ENCODE measurements at regions not wholly inside any gene's neighbourhood (a gene's known extent, or its start where the extent isn't known, plus 50 kb on each side); places are given as distances from the start of the nearest gene placed in this dataset.

DNA sequence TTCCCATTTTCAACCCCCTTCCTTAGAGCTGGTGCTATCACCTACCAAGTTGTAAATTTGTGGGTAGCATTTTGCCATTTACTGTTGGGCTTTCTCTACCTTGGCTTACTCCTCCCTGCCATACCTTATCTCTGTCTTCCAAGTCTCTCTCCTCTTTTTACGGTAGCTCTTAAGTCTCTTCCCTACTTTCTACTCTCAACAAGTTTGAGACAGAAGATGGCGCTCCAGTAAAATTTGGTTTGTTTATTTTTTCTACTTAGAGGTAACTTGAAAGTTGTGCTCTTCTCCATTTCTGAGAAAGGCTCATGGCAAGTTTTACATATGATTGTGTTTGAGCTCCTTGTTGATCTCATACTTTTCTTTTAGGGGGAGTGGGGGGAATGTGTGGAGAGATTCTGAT, 1508.1 kb downstream of the TECRL start:
- no peak for FAIRE-seq
- DNase-seq = no peak
- no peak overlapping the region for H3K27ac ChIP-seq (ENCODE audit: low read depth in 1 of 3, low read length in 2 of 3)
- no peaks in the 10 kb centered on the region for H3K4me1 ChIP-seq (ENCODE audit: control insufficient read depth in 3 of 3, insufficient read depth in 2 of 3, low read depth in 1 of 3, low read length in 2 of 3)
- no peaks in the 10 kb centered on the region for H3K27me3 ChIP-seq (ENCODE audit: control insufficient read depth in 3 of 3, insufficient read depth in 3 of 3, low read length in 3 of 3)
- H3K4me3 ChIP-seq (ENCODE audit: low read depth in 1 of 3, low read length in 3 of 3) = no peak overlapping the region
- WGBS, 3 donors = 79 to 91% (median 89%) methylated on average over 2 of the region's 2 CpGs
- H3K36me3 ChIP-seq (ENCODE audit: control insufficient read depth in 3 of 3, insufficient read depth in 2 of 3, low read depth in 1 of 3, low read length in 3 of 3) = no peaks in the 10 kb centered on the region
- peaks cover 0 to 20% of the 10 kb centered on the region in 2 donors for H3K9me3 ChIP-seq (ENCODE audit: control insufficient read depth in 2 of 2, insufficient read depth in 1 of 2, low read depth in 1 of 2, low read length in 1 of 2)

DNA sequence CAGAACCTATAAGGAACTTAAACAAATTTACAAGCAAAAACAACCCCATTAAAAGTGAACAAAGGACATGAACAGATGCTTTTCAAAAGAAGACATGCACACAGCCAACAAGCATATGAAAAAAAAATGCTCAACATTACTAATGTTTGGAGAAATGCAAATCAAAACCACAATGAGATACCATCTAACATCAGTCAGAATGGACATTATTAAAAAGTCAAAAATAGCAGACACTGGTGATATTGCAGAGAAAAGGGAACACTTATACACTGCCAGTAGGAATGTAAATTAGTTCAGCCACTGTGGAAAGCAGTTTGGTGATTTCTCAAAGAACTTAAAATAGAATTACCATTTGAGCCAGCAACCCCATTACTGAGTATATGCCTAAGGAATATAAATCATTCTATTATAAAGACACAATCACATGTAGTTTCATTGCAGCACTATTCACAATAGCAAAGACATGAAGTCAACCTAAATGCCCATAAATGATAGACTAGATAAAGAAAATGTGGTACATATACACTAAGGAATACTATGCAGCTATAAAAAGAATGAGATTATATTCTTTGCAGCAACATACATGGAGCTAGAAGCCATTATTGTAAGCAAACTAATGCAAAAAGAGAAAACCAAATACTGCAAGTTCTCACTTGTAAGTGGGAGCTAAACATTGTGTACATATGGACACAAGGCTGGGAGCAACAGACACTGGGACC, 1509.4 kb downstream of the TECRL start:
- no peaks in the 10 kb centered on the region for H3K4me1 ChIP-seq (ENCODE audit: control insufficient read depth in 3 of 3, insufficient read depth in 2 of 3, low read depth in 1 of 3, low read length in 2 of 3)
- FAIRE-seq = no peak
- no peak overlapping the region for H3K4me3 ChIP-seq (ENCODE audit: low read depth in 1 of 3, low read length in 3 of 3)
- no peaks in the 10 kb centered on the region for H3K27me3 ChIP-seq (ENCODE audit: control insufficient read depth in 3 of 3, insufficient read depth in 3 of 3, low read length in 3 of 3)
- H3K36me3 ChIP-seq (ENCODE audit: control insufficient read depth in 3 of 3, insufficient read depth in 2 of 3, low read depth in 1 of 3, low read length in 3 of 3) = no peaks in the 10 kb centered on the region
- no peak for DNase-seq
- H3K9me3 ChIP-seq (ENCODE audit: control insufficient read depth in 2 of 2, insufficient read depth in 1 of 2, low read depth in 1 of 2, low read length in 1 of 2) = peaks cover 0 to 20% of the 10 kb centered on the region in 2 donors
- H3K27ac ChIP-seq (ENCODE audit: low read depth in 1 of 3, low read length in 2 of 3) = no peak overlapping the region

DNA sequence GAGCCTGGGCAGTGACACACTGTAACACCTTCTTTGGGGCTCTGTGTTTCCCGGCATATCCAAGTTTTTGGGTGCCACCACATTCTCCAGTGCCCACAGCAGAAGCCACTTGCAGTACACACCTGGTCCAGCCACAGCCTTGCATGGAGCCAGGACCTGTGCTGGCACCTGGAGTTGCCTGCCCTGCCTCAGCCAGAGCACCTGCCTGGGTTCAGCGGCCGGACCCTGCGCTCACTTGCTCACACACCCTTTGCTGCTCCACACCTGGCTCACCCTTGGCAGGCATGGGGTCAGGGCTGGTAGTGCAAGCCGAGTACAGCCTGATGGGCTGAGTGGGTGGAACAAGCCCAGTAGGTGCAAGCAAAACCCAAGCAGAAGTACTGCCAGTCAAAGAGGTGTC, 1511.1 kb downstream of the TECRL start:
- Histone ChIP-seq H3K4me1 (ENCODE audit: control insufficient read depth in 3 of 3, insufficient read depth in 2 of 3, low read depth in 1 of 3, low read length in 2 of 3) (no peaks in the 10 kb centered on the region), H3K9me3 (ENCODE audit: control insufficient read depth in 2 of 2, insufficient read depth in 1 of 2, low read depth in 1 of 2, low read length in 1 of 2) (peaks cover 0 to 20% of the 10 kb centered on the region in 2 donors), H3K4me3 (ENCODE audit: low read depth in 1 of 3, low read length in 3 of 3) (no peak overlapping the region), H3K36me3 (ENCODE audit: control insufficient read depth in 3 of 3, insufficient read depth in 2 of 3, low read depth in 1 of 3, low read length in 3 of 3) (no peaks in the 10 kb centered on the region), H3K27ac (ENCODE audit: low read depth in 1 of 3, low read length in 2 of 3) (no peak overlapping the region), H3K27me3 (ENCODE audit: control insufficient read depth in 3 of 3, insufficient read depth in 3 of 3, low read length in 3 of 3) (no peaks in the 10 kb centered on the region)
- WGBS, 3 donors = 70 to 91% (median 80%) methylated on average over 5 of the region's 5 CpGs
- DNase-seq = no peak
- FAIRE-seq = no peak

DNA sequence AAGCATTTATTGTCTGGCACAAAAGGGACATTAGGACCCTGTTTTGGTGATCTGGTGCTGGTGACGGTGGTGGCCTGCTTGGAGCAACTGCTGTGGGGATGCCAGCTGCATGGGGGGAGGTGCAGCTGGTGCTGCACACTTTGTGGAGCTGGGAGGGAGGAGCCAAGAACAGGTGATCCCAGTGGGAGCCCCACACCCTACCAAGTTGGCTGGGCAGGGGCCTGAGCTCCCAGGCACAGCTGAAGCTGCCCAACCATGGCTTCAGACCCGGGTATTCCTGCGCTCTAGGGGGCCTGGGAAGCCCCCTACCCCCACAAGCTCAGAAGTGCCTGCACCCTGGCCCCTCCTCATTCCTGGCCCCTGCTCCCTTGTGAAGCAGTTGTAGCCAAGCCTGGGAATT, 1512.5 kb downstream of the TECRL start:
- no peak overlapping the region for H3K27ac ChIP-seq (ENCODE audit: low read depth in 1 of 3, low read length in 2 of 3)
- H3K4me1 ChIP-seq (ENCODE audit: control insufficient read depth in 3 of 3, insufficient read depth in 2 of 3, low read depth in 1 of 3, low read length in 2 of 3) = no peaks in the 10 kb centered on the region
- 76 to 82% (median 80%) methylated on average over 3 of the region's 3 CpGs for WGBS, 3 donors
- peaks cover 0 to 20% of the 10 kb centered on the region in 2 donors for H3K9me3 ChIP-seq (ENCODE audit: control insufficient read depth in 2 of 2, insufficient read depth in 1 of 2, low read depth in 1 of 2, low read length in 1 of 2)
- H3K36me3 ChIP-seq (ENCODE audit: control insufficient read depth in 3 of 3, insufficient read depth in 2 of 3, low read depth in 1 of 3, low read length in 3 of 3) = no peaks in the 10 kb centered on the region
- H3K27me3 ChIP-seq (ENCODE audit: control insufficient read depth in 3 of 3, insufficient read depth in 3 of 3, low read length in 3 of 3) = no peaks in the 10 kb centered on the region
- no peak overlapping the region for H3K4me3 ChIP-seq (ENCODE audit: low read depth in 1 of 3, low read length in 3 of 3)
- FAIRE-seq (no peak), DNase-seq (no peak)

DNA sequence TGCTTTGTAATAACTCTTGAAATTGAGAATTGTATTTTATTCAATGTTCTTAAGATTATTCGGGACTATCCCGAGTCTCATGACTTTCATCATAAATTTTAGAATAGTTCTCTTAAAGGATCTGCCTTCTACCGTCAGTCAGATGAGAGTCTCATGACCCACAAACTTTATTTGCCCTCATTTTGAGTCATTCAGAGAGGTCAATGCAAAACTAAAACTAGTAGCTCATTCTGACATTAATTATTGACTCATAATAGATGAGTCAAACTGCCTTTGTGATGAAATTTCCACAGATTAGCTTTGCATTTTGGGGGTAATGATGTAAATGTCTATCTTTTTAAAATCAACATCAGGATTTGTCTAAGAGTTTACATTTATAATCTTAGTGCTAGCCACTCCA, 1527.3 kb downstream of the TECRL start:
- 75 to 83% (median 82%) methylated on average over 3 of the region's 3 CpGs for WGBS, 3 donors
- DNase-seq = no peak
- no peaks in the 10 kb centered on the region for H3K36me3 ChIP-seq (ENCODE audit: control insufficient read depth in 3 of 3, insufficient read depth in 2 of 3, low read depth in 1 of 3, low read length in 3 of 3)
- no peaks in the 10 kb centered on the region for H3K9me3 ChIP-seq (ENCODE audit: control insufficient read depth in 2 of 2, insufficient read depth in 1 of 2, low read depth in 1 of 2, low read length in 1 of 2)
- H3K4me3 ChIP-seq (ENCODE audit: low read depth in 1 of 3, low read length in 3 of 3) = no peak overlapping the region
- H3K27me3 ChIP-seq (ENCODE audit: control insufficient read depth in 3 of 3, insufficient read depth in 3 of 3, low read length in 3 of 3) = no peaks in the 10 kb centered on the region
- no peak overlapping the region for H3K27ac ChIP-seq (ENCODE audit: low read depth in 1 of 3, low read length in 2 of 3)
- no peaks in the 10 kb centered on the region for H3K4me1 ChIP-seq (ENCODE audit: control insufficient read depth in 3 of 3, insufficient read depth in 2 of 3, low read depth in 1 of 3, low read length in 2 of 3)
- no peak for FAIRE-seq

DNA sequence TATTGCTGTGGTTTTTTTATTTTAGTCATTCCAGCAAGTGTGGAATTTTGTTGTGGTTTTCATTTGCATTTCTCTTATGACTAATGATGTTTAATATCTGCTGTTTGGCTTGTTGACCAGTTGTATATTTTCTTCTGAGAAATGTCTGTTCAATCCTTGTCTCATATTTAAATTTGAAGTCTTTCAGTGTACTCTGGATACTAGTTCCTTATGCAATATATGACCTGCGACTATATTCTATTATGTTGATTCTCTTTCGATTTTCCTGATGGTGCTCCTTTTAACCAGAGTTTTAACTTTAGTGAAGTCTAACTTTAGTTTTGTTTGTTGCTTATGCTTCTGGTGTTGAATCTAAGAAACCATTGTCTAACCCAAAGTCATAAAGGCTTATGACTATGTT, 1528.0 kb downstream of the TECRL start:
- no peaks in the 10 kb centered on the region for H3K9me3 ChIP-seq (ENCODE audit: control insufficient read depth in 2 of 2, insufficient read depth in 1 of 2, low read depth in 1 of 2, low read length in 1 of 2)
- FAIRE-seq (no peak), DNase-seq (no peak)
- no peaks in the 10 kb centered on the region for H3K36me3 ChIP-seq (ENCODE audit: control insufficient read depth in 3 of 3, insufficient read depth in 2 of 3, low read depth in 1 of 3, low read length in 3 of 3)
- no peaks in the 10 kb centered on the region for H3K4me1 ChIP-seq (ENCODE audit: control insufficient read depth in 3 of 3, insufficient read depth in 2 of 3, low read depth in 1 of 3, low read length in 2 of 3)
- H3K27ac ChIP-seq (ENCODE audit: low read depth in 1 of 3, low read length in 2 of 3) = no peak overlapping the region
- no peak overlapping the region for H3K4me3 ChIP-seq (ENCODE audit: low read depth in 1 of 3, low read length in 3 of 3)
- H3K27me3 ChIP-seq (ENCODE audit: control insufficient read depth in 3 of 3, insufficient read depth in 3 of 3, low read length in 3 of 3) = no peaks in the 10 kb centered on the region
- WGBS, 3 donors = 83 to 95% (median 86%) methylated on average over 2 of the region's 2 CpGs

DNA sequence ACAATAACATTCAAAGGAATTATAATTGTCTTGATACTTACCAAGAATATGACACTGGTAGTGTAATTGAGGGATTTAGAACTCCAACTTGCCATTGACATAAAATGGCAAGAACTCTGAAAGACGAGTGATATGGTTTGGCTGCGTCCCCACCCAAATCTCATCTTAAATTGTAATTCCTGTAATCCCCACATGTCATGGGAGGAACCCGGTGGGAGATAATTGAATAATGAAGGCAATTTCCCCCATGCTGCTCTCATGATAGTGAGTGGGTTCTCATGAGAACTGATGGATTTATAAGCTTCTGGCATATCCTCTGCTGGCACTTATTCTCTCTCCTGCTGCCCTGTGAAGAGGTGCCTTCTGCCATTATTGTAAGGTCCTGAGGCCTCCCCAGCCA, 1536.4 kb downstream of the TECRL start:
- Histone ChIP-seq H3K4me3 (ENCODE audit: low read depth in 1 of 3, low read length in 3 of 3) (no peak overlapping the region), H3K27ac (ENCODE audit: low read depth in 1 of 3, low read length in 2 of 3) (no peak overlapping the region), H3K9me3 (ENCODE audit: control insufficient read depth in 2 of 2, insufficient read depth in 1 of 2, low read depth in 1 of 2, low read length in 1 of 2) (peaks cover 0 to 5% of the 10 kb centered on the region in 2 donors), H3K36me3 (ENCODE audit: control insufficient read depth in 3 of 3, insufficient read depth in 2 of 3, low read depth in 1 of 3, low read length in 3 of 3) (no peaks in the 10 kb centered on the region), H3K27me3 (ENCODE audit: control insufficient read depth in 3 of 3, insufficient read depth in 3 of 3, low read length in 3 of 3) (no peaks in the 10 kb centered on the region), H3K4me1 (ENCODE audit: control insufficient read depth in 3 of 3, insufficient read depth in 2 of 3, low read depth in 1 of 3, low read length in 2 of 3) (no peaks in the 10 kb centered on the region)
- no peak for DNase-seq
- WGBS, 3 donors = 89 to 92% (median 91%) methylated on average over 3 of the region's 3 CpGs
- no peak for FAIRE-seq

DNA sequence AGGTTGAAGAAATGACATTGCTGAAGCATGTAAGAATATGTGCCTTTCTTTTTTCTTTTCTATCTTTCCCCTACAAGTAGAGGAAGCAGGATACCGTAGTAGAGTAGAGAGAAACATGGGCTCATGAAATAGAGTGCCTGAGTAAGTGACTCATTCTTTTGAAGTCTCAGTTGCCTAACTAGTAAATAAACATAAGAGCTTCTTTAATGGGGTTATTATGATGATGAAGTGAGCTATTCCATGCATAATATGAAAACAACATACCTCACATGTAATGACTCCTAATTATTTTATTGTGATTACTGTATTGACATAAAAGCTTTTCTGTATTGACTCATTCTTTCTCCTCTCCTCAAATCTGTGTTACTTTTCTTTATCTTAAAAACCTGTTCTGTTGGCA, 1538.2 kb downstream of the TECRL start:
- Histone ChIP-seq H3K36me3 (ENCODE audit: control insufficient read depth in 3 of 3, insufficient read depth in 2 of 3, low read depth in 1 of 3, low read length in 3 of 3) (no peaks in the 10 kb centered on the region), H3K4me3 (ENCODE audit: low read depth in 1 of 3, low read length in 3 of 3) (no peak overlapping the region), H3K9me3 (ENCODE audit: control insufficient read depth in 2 of 2, insufficient read depth in 1 of 2, low read depth in 1 of 2, low read length in 1 of 2) (peaks cover 0 to 5% of the 10 kb centered on the region in 2 donors), H3K27ac (ENCODE audit: low read depth in 1 of 3, low read length in 2 of 3) (no peak overlapping the region), H3K27me3 (ENCODE audit: control insufficient read depth in 3 of 3, insufficient read depth in 3 of 3, low read length in 3 of 3) (no peaks in the 10 kb centered on the region), H3K4me1 (ENCODE audit: control insufficient read depth in 3 of 3, insufficient read depth in 2 of 3, low read depth in 1 of 3, low read length in 2 of 3) (no peaks in the 10 kb centered on the region)
- WGBS, 3 donors = 16 to 45% (median 31%) methylated on average over 1 of the region's 1 CpG
- no peak for DNase-seq
- FAIRE-seq = peak; percentile 53

DNA sequence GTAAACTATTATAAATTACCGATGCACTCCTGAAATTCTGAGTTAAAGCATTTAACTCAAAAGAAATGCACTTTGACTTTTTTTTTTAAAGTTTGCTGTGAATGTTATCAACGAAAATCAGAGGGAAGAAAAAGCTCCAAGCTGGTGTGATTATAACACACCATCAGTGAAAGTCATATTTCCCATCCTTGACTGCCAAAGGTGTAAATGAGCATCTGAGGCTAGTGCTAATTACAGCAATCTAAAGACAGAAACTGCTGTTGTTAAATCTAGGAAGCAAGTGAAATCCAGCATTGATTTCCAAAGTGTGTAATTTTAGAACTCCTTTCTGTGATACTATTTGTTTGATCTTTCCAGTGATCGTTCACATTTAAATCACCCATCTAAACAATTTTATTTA, 1538.8 kb downstream of the TECRL start:
- Histone ChIP-seq H3K27me3 (ENCODE audit: control insufficient read depth in 3 of 3, insufficient read depth in 3 of 3, low read length in 3 of 3) (no peaks in the 10 kb centered on the region), H3K4me1 (ENCODE audit: control insufficient read depth in 3 of 3, insufficient read depth in 2 of 3, low read depth in 1 of 3, low read length in 2 of 3) (no peaks in the 10 kb centered on the region), H3K4me3 (ENCODE audit: low read depth in 1 of 3, low read length in 3 of 3) (no peak overlapping the region), H3K9me3 (ENCODE audit: control insufficient read depth in 2 of 2, insufficient read depth in 1 of 2, low read depth in 1 of 2, low read length in 1 of 2) (peaks cover 0 to 5% of the 10 kb centered on the region in 2 donors), H3K36me3 (ENCODE audit: control insufficient read depth in 3 of 3, insufficient read depth in 2 of 3, low read depth in 1 of 3, low read length in 3 of 3) (no peaks in the 10 kb centered on the region), H3K27ac (ENCODE audit: low read depth in 1 of 3, low read length in 2 of 3) (no peak overlapping the region)
- FAIRE-seq (no peak), DNase-seq (no peak)
- WGBS, 3 donors = 40 to 62% (median 46%) methylated on average over 3 of the region's 3 CpGs

Measured in small intestine (tissue), 7 donors.